ENCODE measurements at regions not wholly inside any gene's neighbourhood (a gene's known extent, or its start where the extent isn't known, plus 50 kb on each side); places are given as distances from the start of the nearest gene placed in this dataset.

DNA sequence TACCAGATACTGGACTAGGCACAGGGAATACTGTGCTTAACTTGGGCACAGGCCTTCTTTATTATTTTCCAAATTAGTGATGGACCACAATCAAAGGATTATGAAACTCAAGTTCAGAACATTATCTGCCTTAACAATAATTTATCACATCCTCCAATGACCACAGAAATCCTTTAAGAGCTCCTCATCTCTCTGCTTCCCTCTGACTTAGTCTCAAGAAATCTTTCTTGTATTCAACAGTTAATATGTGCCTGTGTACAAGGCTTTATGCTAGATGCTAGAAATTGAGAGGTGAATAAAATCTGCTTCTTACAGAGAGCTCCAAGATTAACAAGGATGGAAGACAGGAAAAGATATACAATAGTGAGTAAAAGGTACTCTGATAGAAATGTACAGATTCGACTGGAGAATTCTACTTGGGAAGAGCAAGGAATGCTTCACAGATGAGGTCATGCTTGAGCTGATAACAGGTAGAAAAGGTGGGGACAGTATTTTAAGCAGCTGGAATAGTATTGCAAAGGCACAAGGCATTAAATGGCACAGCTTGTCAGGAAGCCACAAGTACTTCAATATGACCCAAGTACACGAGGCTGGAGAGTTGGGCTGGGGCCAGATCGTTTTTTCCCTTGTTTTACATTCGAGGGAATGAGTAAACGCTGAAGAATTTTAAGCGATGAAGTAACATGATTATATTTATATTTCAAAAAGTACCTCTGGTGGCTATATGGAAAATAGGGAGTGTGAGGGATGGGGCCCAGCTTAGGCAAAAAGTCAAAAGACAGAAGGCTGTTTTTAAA, 55.1 kb upstream of the ARID2 start:
- no peak for DNase-seq

DNA sequence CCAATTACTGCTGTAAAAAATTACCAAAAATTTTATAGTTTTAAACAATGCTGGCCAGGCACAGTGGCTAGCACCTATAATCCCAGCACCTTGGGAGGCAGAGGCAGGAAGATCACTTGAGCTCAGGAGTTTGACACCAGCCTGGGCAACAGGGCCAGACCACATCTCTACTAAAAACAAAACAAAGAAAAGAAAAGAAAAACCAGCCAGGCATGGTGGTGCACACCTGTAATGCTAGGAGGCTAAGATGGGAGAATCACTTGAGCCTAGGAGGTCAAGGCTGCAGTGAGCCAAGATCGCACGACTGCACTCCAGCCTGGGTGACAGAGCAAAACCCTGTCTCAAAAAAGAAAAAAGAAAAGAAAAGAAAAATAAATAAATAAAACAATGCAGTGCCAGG, 54.0 kb upstream of the ARID2 start:
- no peak for DNase-seq

Measured in activated effector memory CD4-positive, alpha-beta T cell treated with Interleukin-2 at 50 U/mL for 16 hours (primary cell).